GM13976 (cell line): ENCODE measurements at regions not wholly inside any gene's neighbourhood (a gene's known extent, or its start where the extent isn't known, plus 50 kb on each side); places are given as distances from the start of the nearest gene placed in this dataset.

Source experiments
- DNase-seq: peaks from one replicate; pipeline ENCODE4 v3.0.0; 2012; ENCODE audit warnings: low spot score
- CTCF ChIP-seq: IDR thresholded peaks from 2 replicates; pipeline ENCODE4 v1.5.1; 2012; ENCODE audit warnings: borderline replicate concordance, mild to moderate bottlenecking; ENCODE audit not compliant: insufficient read depth; ENCODE audit errors: extremely low read depth, missing control alignments, control extremely low read depth
- in situ Hi-C: fragments of 300-500 bp; cut with MboI; formaldehyde crosslinking; loops from one replicate; pipeline ENCODE4 v1.12.0; 2022; ENCODE audit warnings: low sequenced_read_pairs, mixed read lengths, inconsistent platforms; ENCODE audit not compliant: unreplicated experiment

DNA sequence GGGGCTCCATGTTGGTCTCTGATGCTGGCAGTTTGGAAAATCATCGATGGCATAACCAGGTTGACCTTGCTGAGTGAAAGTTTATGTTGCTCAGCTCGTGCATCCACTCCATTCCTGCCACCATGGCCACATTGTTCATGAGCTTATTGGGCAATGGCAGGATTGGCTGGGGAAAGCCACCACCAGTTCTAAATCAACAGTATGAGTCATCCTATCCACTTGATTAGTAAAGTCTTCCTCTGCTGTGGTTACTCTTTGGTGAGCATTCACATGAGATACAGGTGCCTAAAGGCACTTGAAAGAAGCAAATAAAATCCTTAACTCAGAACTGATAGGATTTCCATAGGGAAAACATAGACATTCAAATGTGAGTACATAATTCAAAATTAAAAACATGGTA is 131.8 kb upstream of the FBN2 start:
- TF ChIP-seq CTCF, result no peak
- no peak for DNase-seq
- in situ Hi-C loops, result loop anchor here (25.0 kb wide), 1 partner anchor 458 kb away; no protein-coding TSS in a partner anchor

GRCh38 chr5:128671943-128672342 is 133.9 kb upstream of the FBN2 start:
- in situ Hi-C loops, result loop anchor here (25.0 kb wide), 1 partner anchor 460 kb away; no protein-coding TSS in a partner anchor
- no peak for TF ChIP-seq CTCF
- DNase-seq, result no peak

GRCh38 chr5:128673000-128673399 is 135.0 kb upstream of the FBN2 start:
- in situ Hi-C loops, result loop anchor here (25.0 kb wide), 1 partner anchor 461 kb away; no protein-coding TSS in a partner anchor
- DNase-seq, result no peak
- no peak for TF ChIP-seq CTCF

- no peak for TF ChIP-seq CTCF
- in situ Hi-C loops, result loop anchor here (25.0 kb wide), 1 partner anchor 461 kb away; no protein-coding TSS in a partner anchor
- DNase-seq, result no peak
Measured at GRCh38 chr5:128673411-128673957, 135.4 kb upstream of the FBN2 start.

DNA sequence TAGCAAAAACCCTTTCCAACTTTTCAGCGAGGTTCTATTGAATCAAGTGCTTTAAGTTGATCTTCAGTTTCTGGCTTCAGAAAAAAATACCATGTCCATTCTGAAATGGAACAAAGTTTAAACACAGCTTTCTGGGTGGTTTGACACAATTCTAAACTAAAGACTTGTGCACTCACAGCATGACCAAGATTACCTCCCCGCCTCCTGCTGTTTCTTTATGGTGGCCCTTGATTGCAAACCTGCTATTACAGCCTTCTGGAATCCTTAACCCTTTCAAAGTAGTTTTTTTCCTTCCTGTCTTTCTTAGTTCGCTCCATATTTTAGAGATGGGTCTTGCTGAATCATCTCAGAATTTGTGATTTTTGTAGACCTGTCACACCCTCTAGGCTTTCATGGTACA is 135.9 kb upstream of the FBN2 start:
- no peak for DNase-seq
- TF ChIP-seq CTCF, result no peak
- in situ Hi-C loops, result loop anchor here (25.0 kb wide), 1 partner anchor 462 kb away; no protein-coding TSS in a partner anchor

DNA sequence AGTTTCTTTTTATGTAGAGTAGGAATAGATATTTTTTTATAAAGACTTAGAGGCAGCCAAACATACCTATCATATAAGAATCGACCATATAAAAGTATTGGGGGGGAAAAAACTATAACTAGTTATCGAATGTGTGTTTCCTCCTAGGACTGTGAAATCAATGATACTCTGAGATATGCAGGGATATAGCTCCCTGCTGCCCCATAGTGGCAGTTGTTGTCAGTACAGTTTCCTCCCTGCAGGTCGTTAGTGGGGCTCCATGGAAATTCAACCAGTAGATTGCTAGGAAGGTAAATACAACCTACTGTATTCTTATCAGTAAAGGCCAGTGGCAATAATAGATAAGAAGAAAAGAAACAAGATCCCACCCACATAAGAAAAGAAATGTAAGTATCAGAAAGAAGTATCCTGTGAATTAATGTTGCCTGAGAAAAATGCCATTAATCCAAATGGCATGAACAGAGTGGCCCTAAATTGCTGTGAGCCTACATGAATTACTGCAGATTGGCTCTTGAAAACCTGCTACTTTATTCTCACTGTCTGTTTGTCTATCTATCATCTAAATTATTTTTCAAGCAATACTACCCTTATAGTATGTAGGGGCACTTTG is 136.9 kb upstream of the FBN2 start:
- peak; percentile 40 for TF ChIP-seq CTCF
- peak; percentile 31 for DNase-seq
- in situ Hi-C loops, result loop anchor here (25.0 kb wide), 1 partner anchor 463 kb away; no protein-coding TSS in a partner anchor
